SH-SY5Y (cell line): ENCODE measurements at regions not wholly inside any gene's neighbourhood (a gene's known extent, or its start where the extent isn't known, plus 50 kb on each side); places are given as distances from the start of the nearest gene placed in this dataset.

ENCODE experiments used
- GATA2 ChIP-seq: IDR thresholded peaks from 2 replicates; pipeline ENCODE4 v1.6.1; 2011; ENCODE audit warnings: mild to moderate bottlenecking, low read depth, low read length
- GATA3 ChIP-seq: IDR thresholded peaks from 2 replicates; pipeline ENCODE4 v1.6.1; 2011; ENCODE audit warnings: low read depth, mild to moderate bottlenecking, low read length, moderate library complexity

DNA sequence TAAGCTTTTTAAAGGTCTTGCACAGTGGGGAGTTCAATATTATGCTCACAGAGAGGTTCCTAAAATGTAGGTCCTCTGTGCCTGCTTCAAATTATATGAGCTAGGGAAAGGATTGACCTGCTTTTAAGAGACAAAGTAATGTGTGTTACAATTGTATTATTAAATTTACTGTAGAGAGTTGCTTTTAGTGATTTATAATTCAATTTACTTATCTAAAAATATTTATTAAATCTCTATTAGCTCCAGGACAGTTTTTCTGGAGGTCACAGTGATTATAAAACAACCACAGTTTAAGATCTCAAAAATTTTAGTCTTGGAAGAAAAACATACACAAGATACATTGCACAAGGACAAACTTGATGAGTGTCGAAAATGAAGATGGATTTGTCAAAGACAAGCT is 665.7 kb upstream of the ARPP21 start:
- TF ChIP-seq GATA2 (no peak), GATA3 (no peak)
